ENCODE measurements at regions not wholly inside any gene's neighbourhood (a gene's known extent, or its start where the extent isn't known, plus 50 kb on each side); places are given as distances from the start of the nearest gene placed in this dataset.

GRCh38 chr15:69583626-69584025 lies 131.0 kb downstream of the RPLP1 start:
- TF ChIP-seq CTCF (IDR thresholded peaks at IDR 0.05; ENCODE audit: low read length) (no peak), EZH2 (IDR thresholded peaks at IDR 0.05; ENCODE audit: borderline replicate concordance, low read length) (no peak)
